ENCODE measurements at regions not wholly inside any gene's neighbourhood (a gene's known extent, or its start where the extent isn't known, plus 50 kb on each side); places are given as distances from the start of the nearest gene placed in this dataset.

DNA sequence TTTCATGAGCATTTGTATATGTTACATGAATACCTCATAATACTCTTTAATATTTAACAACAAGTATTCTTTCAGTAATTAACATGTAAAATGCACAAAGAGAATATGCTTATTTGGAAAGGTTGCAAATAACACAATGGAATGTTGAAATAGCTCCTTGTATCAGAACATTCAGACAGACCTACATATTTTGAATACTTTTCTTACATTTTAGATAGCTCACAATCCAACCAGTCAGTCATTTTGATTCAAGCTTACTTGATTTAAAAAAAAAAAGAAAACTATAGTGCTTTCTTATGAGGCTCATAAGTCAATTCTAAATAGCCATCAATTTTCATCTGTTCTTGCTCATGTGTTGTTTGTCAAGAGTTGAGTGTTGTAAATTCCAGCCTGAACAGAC is 518.8 kb downstream of the ADGRL2 start:
- H3K27ac ChIP-seq: no peak overlapping the region
- TF ChIP-seq, protein P1, sequence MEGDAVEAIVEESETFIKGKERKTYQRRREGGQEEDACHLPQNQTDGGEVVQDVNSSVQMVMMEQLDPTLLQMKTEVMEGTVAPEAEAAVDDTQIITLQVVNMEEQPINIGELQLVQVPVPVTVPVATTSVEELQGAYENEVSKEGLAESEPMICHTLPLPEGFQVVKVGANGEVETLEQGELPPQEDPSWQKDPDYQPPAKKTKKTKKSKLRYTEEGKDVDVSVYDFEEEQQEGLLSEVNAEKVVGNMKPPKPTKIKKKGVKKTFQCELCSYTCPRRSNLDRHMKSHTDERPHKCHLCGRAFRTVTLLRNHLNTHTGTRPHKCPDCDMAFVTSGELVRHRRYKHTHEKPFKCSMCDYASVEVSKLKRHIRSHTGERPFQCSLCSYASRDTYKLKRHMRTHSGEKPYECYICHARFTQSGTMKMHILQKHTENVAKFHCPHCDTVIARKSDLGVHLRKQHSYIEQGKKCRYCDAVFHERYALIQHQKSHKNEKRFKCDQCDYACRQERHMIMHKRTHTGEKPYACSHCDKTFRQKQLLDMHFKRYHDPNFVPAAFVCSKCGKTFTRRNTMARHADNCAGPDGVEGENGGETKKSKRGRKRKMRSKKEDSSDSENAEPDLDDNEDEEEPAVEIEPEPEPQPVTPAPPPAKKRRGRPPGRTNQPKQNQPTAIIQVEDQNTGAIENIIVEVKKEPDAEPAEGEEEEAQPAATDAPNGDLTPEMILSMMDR (conservative IDR thresholded peaks at IDR 0.05): no peak
- TF ChIP-seq ZFX (IDR thresholded peaks at IDR 0.05): no peak

DNA sequence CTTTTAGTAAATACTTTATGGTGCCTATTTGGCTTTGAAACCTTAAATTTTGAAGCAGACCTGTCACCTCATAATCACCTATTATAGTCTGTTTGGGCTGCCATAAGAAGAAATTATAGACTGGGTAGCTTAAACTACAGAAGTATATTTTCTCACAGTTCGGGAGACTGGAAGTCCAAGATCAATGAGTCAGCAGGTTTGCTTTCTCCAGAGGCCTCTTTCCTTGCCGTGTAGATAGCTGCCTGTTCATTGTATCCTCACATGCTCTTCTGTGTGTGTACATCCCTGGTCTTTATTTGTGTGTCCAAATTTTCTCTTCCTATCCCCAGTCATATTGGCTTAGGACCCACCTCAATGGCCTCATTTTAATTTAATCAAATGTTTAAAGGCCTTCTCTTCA is 518.2 kb downstream of the ADGRL2 start:
- H3K27ac ChIP-seq: no peak overlapping the region
- TF ChIP-seq, protein P1 (conservative IDR thresholded peaks at IDR 0.05): no peak
- no peak for TF ChIP-seq ZFX (IDR thresholded peaks at IDR 0.05)

DNA sequence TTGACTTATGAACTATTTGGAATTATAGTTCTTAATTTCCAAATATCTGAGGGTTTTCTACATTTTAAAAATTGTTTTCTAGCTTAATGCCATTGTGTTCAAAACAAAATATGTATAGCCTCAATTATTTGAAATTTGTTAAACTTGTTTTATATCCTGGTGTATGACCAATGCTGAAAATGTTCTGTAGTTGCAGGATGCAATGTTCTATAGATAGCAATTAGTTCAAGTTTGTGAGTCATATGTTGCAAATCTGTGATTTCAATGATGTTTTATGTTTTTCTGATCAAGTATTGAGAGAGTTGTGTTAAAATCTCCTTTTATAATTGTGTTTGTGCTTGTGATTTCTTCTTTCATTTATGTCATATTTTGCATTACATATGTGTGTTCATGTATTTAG is 517.5 kb downstream of the ADGRL2 start:
- TF ChIP-seq, protein P1 (conservative IDR thresholded peaks at IDR 0.05): no peak
- TF ChIP-seq ZFX (IDR thresholded peaks at IDR 0.05): no peak
- H3K27ac ChIP-seq: no peak overlapping the region

DNA sequence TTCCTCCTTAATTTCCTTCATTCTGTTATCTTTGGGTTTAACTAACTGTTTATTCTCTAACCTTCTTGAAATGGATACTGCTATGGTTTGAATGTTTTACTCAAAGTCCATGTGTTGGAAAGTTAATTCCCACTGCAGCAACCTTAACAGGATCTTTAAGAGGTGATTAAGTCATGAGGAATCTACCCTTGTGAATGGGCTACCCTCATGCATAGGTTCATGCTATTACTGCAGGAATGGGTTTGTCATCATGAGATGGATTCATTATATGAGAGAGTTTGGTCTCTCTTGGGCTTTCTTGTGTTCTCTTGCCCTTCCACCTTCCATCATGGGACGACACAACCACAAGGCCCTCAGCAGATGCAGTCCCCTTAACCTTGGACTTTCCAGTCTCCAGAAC is 516.9 kb downstream of the ADGRL2 start:
- no peak overlapping the region for H3K27ac ChIP-seq
- TF ChIP-seq, protein P1 (conservative IDR thresholded peaks at IDR 0.05): no peak
- no peak for TF ChIP-seq ZFX (IDR thresholded peaks at IDR 0.05)

DNA sequence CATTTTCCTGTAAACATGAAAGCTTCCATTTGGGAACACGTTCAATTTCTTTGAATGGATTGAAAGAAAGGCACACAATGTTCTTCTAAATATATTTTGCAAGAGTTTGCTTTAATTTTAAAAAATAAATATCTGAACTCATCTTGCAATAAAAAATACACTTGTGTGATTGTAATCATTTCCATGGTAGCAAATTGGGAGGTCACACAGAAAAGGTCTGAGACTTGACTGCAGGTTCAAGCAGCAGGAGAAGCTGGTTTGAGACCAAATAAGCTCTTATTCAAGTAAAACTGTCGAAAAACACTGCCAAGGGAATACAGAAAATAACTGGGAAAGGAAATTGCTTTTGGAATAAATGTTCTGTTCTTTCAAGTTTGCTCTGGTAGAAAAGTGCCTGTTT is 498.9 kb downstream of the ADGRL2 start:
- no peak overlapping the region for H3K27ac ChIP-seq
- TF ChIP-seq, protein P1 (conservative IDR thresholded peaks at IDR 0.05): no peak
- TF ChIP-seq ZFX (IDR thresholded peaks at IDR 0.05): no peak

DNA sequence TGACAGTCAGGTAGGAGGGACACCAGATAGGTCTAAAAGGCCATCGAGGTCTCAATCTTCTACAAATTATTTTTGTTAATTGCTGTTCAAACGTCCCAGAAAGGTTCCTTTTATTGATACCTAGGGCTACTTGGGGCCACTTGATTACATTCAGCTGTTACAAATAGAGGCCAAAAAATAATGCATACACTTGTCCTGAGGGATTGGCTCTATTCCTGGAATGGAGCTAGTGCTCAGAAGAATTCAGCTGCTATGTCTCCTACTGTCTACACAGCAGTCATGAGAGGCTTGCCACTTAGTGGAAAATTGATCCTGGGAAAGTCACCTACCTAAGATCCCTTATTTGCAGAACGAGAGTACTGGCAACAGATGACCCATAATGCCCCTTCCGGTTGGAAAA is 498.3 kb downstream of the ADGRL2 start:
- TF ChIP-seq, protein P1 (conservative IDR thresholded peaks at IDR 0.05): no peak
- no peak for TF ChIP-seq ZFX (IDR thresholded peaks at IDR 0.05)
- H3K27ac ChIP-seq: no peak overlapping the region

DNA sequence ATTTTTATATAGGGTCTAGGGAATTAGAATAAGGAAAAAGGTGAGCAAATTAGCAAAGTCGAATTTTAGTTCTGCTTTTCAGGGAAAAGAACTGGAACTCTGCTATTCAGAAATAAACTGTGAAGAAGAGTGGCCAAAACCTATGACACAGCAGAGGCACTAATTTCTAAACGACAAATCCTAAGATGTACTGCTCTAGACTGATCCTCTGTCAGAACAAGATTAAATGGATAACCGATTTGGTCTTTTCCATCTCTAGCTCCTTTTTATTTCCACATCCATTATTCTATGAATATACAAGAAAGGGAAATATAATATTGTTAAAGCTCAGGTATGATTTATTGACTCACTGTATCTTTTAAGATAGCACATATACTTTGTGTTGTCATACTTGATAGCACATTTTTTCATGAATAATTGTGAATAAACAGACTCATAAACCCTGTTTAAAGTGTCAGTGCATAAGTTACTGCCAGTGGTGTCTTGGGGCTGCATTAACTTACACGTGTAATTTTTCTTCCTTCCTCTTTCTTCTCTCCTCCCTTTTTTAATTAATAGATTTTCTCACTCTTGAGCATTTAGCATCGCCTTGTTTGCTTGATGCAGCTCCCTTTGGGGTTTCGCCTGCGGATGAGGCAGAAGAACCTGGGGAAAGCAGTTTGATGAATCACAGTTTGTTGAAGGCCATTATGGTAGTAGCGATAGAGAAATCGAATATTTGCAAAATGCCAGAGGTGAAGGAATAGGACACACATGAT is 496.6 kb downstream of the ADGRL2 start:
- H3K27ac ChIP-seq: no peak overlapping the region
- TF ChIP-seq, protein P1 (conservative IDR thresholded peaks at IDR 0.05): no peak
- no peak for TF ChIP-seq ZFX (IDR thresholded peaks at IDR 0.05)

Data from C4-2B (cell line).